HCT116 (cell line): ENCODE measurements at regions not wholly inside any gene's neighbourhood (a gene's known extent, or its start where the extent isn't known, plus 50 kb on each side); places are given as distances from the start of the nearest gene placed in this dataset.

Experiments used
- ATAC-seq: fragments of 200-7000 bp; cut with Tn5 transposase; 2 replicates; pipeline ENCODE4 v1.9.1; 2020; ENCODE audit warnings: mild to moderate bottlenecking, moderate library complexity
- BruUV-seq: library from RNA; stranded (reverse); fragments of 400-500 nt; replicated peaks from 2 replicates; lab custom pipeline; 2021; lab: Mats Ljungman, UMichigan
- CTCF ChIA-PET: fragments of 300-600 bp; sonication (Branson Sonifier 250); formaldehyde crosslinking; loops from one replicate; lab custom pipeline; 2021; ENCODE audit warnings: antibody characterized with exemption; lab: Charles Lee
- POLR2A ChIA-PET: fragments of 300-600, 350-600 bp; sonication (Branson Sonifier 250); formaldehyde crosslinking; loops from one replicate; lab custom pipeline; 2021; ENCODE audit warnings: antibody characterized with exemption; lab: Charles Lee
- RAD21 ChIA-PET, 2 experiments: fragments of 300-600 bp; sonication (Branson Sonifier 250); formaldehyde crosslinking; loops; one replicate each; lab custom pipeline; 2023; ENCODE audit warnings: low total read pairs in 2 of 2; ENCODE audit not compliant: uncharacterized antibody in 2 of 2, unreplicated experiment in 2 of 2, low non-redundant PET in 1 of 2; lab: Charles Lee
- DNase-seq: peaks from one replicate; pipeline ENCODE4 v3.0.0-alpha.2; 2010; ENCODE audit warnings: low read depth, low spot score
- H2AFZ ChIP-seq: fragments of 200-600 bp; shearing (Covaris generic), sonication (generic); 2 replicates; pipeline ENCODE4 v1.6.1; 2017; ENCODE audit warnings: low read depth, mixed run types, mixed read lengths, antibody characterized with exemption, low read length; ENCODE audit not compliant: poor library complexity, severe bottlenecking
- H3K27ac ChIP-seq: 2 replicates; pipeline ENCODE4 v1.5.1; 2012; ENCODE audit warnings: low read depth, low read length
- H3K27me3 ChIP-seq: fragments of 200-600 bp; sonication (generic); 2 replicates; pipeline ENCODE4 v1.6.1; 2016; ENCODE audit warnings: mixed run types, low read length, mixed read lengths; ENCODE audit not compliant: insufficient read depth
- H3K36me3 ChIP-seq, 2 experiments: fragments of 200-500 bp in 1 of 2; fragments of 200-600 bp in 1 of 2; sonication (Bioruptor generic) in 1 of 2; sonication (generic) in 1 of 2; 2 replicates each; pipeline versions ENCODE4 v1.5.1 to v1.6.1; 2014 to 2016; ENCODE audit warnings: low read length in 2 of 2, inconsistent platforms in 1 of 2, mixed read lengths in 1 of 2, mixed run types in 1 of 2; ENCODE audit not compliant: insufficient read depth in 2 of 2, control insufficient read depth in 1 of 2
- H3K4me1 ChIP-seq, 2 experiments: fragments of 200-600 bp in 1 of 2; sonication (generic) in 1 of 2; 2 replicates each; pipeline versions ENCODE4 v1.5.1 to v1.6.1; 2012 to 2017; ENCODE audit warnings: low read length in 2 of 2, inconsistent platforms in 1 of 2, mild to moderate bottlenecking in 1 of 2, mixed read lengths in 1 of 2, mixed run types in 1 of 2, moderate library complexity in 1 of 2; ENCODE audit not compliant: insufficient read depth in 2 of 2, control insufficient read depth in 1 of 2
- H3K4me2 ChIP-seq: fragments of 200-600 bp; sonication (generic); 2 replicates; pipeline ENCODE4 v1.6.1; 2017; ENCODE audit warnings: mixed run types, low read length, mixed read lengths
- H3K4me3 ChIP-seq, 2 experiments: fragments of 200-600 bp in 1 of 2; sonication (generic) in 1 of 2; replicated peaks in 1 of 2; 2 replicates each; pipeline ENCODE4 v1.5.1; 2011 to 2016; ENCODE audit warnings: low read length in 2 of 2, control low read depth in 1 of 2, low read depth in 1 of 2, mild to moderate bottlenecking in 1 of 2, mixed read lengths in 1 of 2, mixed run types in 1 of 2
- H3K79me2 ChIP-seq: fragments of 200-600 bp; sonication (generic); 2 replicates; pipeline ENCODE4 v1.6.1; 2017; ENCODE audit warnings: mild to moderate bottlenecking, mixed run types, low read length, moderate library complexity, mixed read lengths; ENCODE audit not compliant: insufficient read depth
- H3K9ac ChIP-seq: fragments of 200-600 bp; sonication (generic); 2 replicates; pipeline ENCODE4 v1.6.1; 2016; ENCODE audit warnings: low read length, mixed read lengths
- H3K9me2 ChIP-seq: fragments of 200-600 bp; sonication (generic), shearing (Covaris generic); 2 replicates; pipeline ENCODE4 v1.6.1; 2017; ENCODE audit warnings: mixed run types, mild to moderate bottlenecking, moderate library complexity; ENCODE audit not compliant: insufficient read depth
- H3K9me3 ChIP-seq, 2 experiments: fragments of 200-500 bp in 1 of 2; fragments of 200-600 bp in 1 of 2; sonication (Bioruptor generic) in 1 of 2; sonication (generic) in 1 of 2; 2 replicates each; pipeline ENCODE4 v1.6.1; 2014 to 2017; ENCODE audit warnings: low read length in 2 of 2, mixed read lengths in 2 of 2, inconsistent platforms in 1 of 2, low read depth in 1 of 2, mild to moderate bottlenecking in 1 of 2, mixed run types in 1 of 2, moderate library complexity in 1 of 2; ENCODE audit not compliant: control insufficient read depth in 1 of 2, insufficient read depth in 1 of 2
- H4K20me1 ChIP-seq: fragments of 200-600 bp; sonication (generic), shearing (Covaris generic); 2 replicates; pipeline ENCODE4 v1.6.1; 2017; ENCODE audit warnings: mixed run types, mild to moderate bottlenecking, moderate library complexity; ENCODE audit not compliant: insufficient read depth
- CBX3 ChIP-seq: IDR thresholded peaks from 2 replicates; pipeline ENCODE4 v1.6.1; 2012; ENCODE audit warnings: low read depth
- CEBPB ChIP-seq: IDR thresholded peaks from 2 replicates; pipeline ENCODE4 v1.6.1; 2012; ENCODE audit warnings: low read depth
- EGR1 ChIP-seq: IDR thresholded peaks from 2 replicates; pipeline ENCODE4 v1.6.1; 2012; ENCODE audit warnings: low read depth
- EZH2 ChIP-seq: fragments of 200-600 bp; sonication (generic); IDR thresholded peaks from 2 replicates; pipeline ENCODE4 v1.6.1; 2017; ENCODE audit warnings: antibody characterized with exemption, mixed run types
- EZH2phosphoT487 ChIP-seq: fragments of 200-600 bp; IDR thresholded peaks from 2 replicates; pipeline ENCODE4 v1.6.1; 2018; ENCODE audit warnings: antibody characterized with exemption, borderline replicate concordance
- FOSL1 ChIP-seq: IDR thresholded peaks from 2 replicates; pipeline ENCODE4 v1.6.1; 2012; ENCODE audit warnings: low read depth
- MAX ChIP-seq: IDR thresholded peaks from 2 replicates; pipeline ENCODE4 v1.6.1; 2012
- RAD21 ChIP-seq: IDR thresholded peaks from 2 replicates; pipeline ENCODE4 v1.6.1; 2012; ENCODE audit warnings: low read depth, mild to moderate bottlenecking
- SIN3A ChIP-seq: IDR thresholded peaks from 2 replicates; pipeline ENCODE4 v1.6.1; 2012; ENCODE audit warnings: low read depth
- SP1 ChIP-seq: IDR thresholded peaks from 2 replicates; pipeline ENCODE4 v1.6.1; 2012; ENCODE audit warnings: low read depth
- SRF ChIP-seq: IDR thresholded peaks from 2 replicates; pipeline ENCODE4 v1.6.1; 2012; ENCODE audit warnings: low read depth
- TCF7L2 ChIP-seq: IDR thresholded peaks from 2 replicates; pipeline ENCODE4 v1.7.0; 2011; ENCODE audit warnings: borderline replicate concordance, inconsistent platforms; ENCODE audit not compliant: insufficient read depth, insufficient read length; ENCODE audit errors: extremely low read depth
- ZFX ChIP-seq: fragments of 450-650 bp; IDR thresholded peaks from 2 replicates; pipeline ENCODE4 v1.6.1; 2017
- ZNF274 ChIP-seq: fragments of 200-500 bp; sonication (Bioruptor generic); IDR thresholded peaks from 2 replicates; pipeline ENCODE4 v1.6.1; 2014; ENCODE audit warnings: mild to moderate bottlenecking, low read depth, low read length, inconsistent platforms
- intact Hi-C: fragments of 100-400 bp; cut with micrococcal nuclease; formaldehyde crosslinking; loops from 2 replicates; pipeline ENCODE4 v1.10.0; 2022
- TF ChIP-seq, protein P1 (sequence below), 3 experiments: fragments of 200-600 bp in 1 of 3; sonication (generic) in 1 of 3; IDR thresholded peaks in 2 of 3; conservative IDR thresholded peaks in 1 of 3; 2 replicates each; pipeline ENCODE4 v1.5.1; 2012 to 2017; ENCODE audit warnings: low read depth in 2 of 3, low read length in 2 of 3, antibody characterized with exemption in 1 of 3, borderline replicate concordance in 1 of 3, control low read depth in 1 of 3, mild to moderate bottlenecking in 1 of 3, mixed read lengths in 1 of 3, mixed run types in 1 of 3, moderate library complexity in 1 of 3; ENCODE audit not compliant: insufficient read depth in 1 of 3

- ChIA-PET CTCF (interaction anchor here (1.4 to 1.5 kb wide), 2 partner anchors 12 to 54 kb away, joined by 3 to 5 read pairs; no protein-coding TSS in a partner anchor), RAD21 (no interaction called here), POLR2A (no interaction called here)
- Histone ChIP-seq H3K9ac (no peak overlapping the region), H2AFZ (peak overlapping the region; percentile 75), H3K4me3 (peak overlapping the region in 1 of 2 experiments; percentile 11; a peak in 2 of 4 replicates), H3K9me2 (no peaks in the 10 kb centered on the region), H3K27ac (no peak overlapping the region; the same call in 1 of the 2 replicates), H3K9me3 (no peaks in the 10 kb centered on the region), H3K27me3 (no peaks in the 10 kb centered on the region; the same call in 1 of the 2 replicates), H4K20me1 (no peaks in the 10 kb centered on the region), H3K36me3 (no peaks in the 10 kb centered on the region), H3K79me2 (no peaks in the 10 kb centered on the region), H3K4me1 (peaks cover 13 to 17% of the 10 kb centered on the region in 2 experiments; a peak in 3 of 4 replicates), H3K4me2 (peak overlapping the region; percentile 64)
- TF ChIP-seq EZH2phosphoT487: no peak
- TF ChIP-seq FOSL1: no peak
- TF ChIP-seq CEBPB: no peak
- no peak for TF ChIP-seq RAD21
- TF ChIP-seq ZNF274: no peak
- no peak for TF ChIP-seq SP1
- no peak for TF ChIP-seq ZFX
- TF ChIP-seq SRF: no peak
- no peak for TF ChIP-seq CBX3
- TF ChIP-seq EZH2: no peak
- no peak for TF ChIP-seq EGR1
- no peak for TF ChIP-seq SIN3A
- no peak for TF ChIP-seq TCF7L2
- TF ChIP-seq, protein P1, sequence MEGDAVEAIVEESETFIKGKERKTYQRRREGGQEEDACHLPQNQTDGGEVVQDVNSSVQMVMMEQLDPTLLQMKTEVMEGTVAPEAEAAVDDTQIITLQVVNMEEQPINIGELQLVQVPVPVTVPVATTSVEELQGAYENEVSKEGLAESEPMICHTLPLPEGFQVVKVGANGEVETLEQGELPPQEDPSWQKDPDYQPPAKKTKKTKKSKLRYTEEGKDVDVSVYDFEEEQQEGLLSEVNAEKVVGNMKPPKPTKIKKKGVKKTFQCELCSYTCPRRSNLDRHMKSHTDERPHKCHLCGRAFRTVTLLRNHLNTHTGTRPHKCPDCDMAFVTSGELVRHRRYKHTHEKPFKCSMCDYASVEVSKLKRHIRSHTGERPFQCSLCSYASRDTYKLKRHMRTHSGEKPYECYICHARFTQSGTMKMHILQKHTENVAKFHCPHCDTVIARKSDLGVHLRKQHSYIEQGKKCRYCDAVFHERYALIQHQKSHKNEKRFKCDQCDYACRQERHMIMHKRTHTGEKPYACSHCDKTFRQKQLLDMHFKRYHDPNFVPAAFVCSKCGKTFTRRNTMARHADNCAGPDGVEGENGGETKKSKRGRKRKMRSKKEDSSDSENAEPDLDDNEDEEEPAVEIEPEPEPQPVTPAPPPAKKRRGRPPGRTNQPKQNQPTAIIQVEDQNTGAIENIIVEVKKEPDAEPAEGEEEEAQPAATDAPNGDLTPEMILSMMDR (IDR thresholded peaks at IDR 0.05 in 2 of 3, conservative IDR thresholded peaks at IDR 0.05 in 1 of 3; ENCODE audit: borderline replicate concordance in 1 of 3, insufficient read depth in 1 of 3, low read depth in 2 of 3, low read length in 2 of 3): no peak
- no peak for TF ChIP-seq MAX
- ATAC-seq (peak; percentile 30; the same call in 1 of the 2 replicates), DNase-seq (no peak)
- intact Hi-C loops: loop anchor here (1.0 kb wide), 1 partner anchor 48 kb away; no protein-coding TSS in a partner anchor
- BruUV-seq: no TSS peak
Measured at GRCh38 chr22:22396741-22397291, 111.7 kb downstream of the ZNF280B start.
